NCI-H460 (cell line): ENCODE measurements at regions not wholly inside any gene's neighbourhood (a gene's known extent, or its start where the extent isn't known, plus 50 kb on each side); places are given as distances from the start of the nearest gene placed in this dataset.
A peak's percentile ranks its signal among the peaks of the same experiment; 100 is the strongest.
"Not testable (repeated sequence)": the region's sequence is repeated elsewhere in the genome, so short reads cannot be mapped to it uniquely, and the experiment has no call there.

ENCODE experiments used
- DNase-seq: peaks from one replicate; pipeline ENCODE4 v3.0.0-alpha.2; 2016; ENCODE audit warnings: low read depth; ENCODE audit errors: extremely low read depth

GRCh38 chr5:43837091-43837490, 234.1 kb downstream of the NNT start:
- no peak for DNase-seq

GRCh38 chr5:43833961-43834360, 231.0 kb downstream of the NNT start:
- no peak for DNase-seq

GRCh38 chr5:43824325-43824964, 221.5 kb downstream of the NNT start:
- DNase-seq: not testable (repeated sequence)

- DNase-seq: not testable (repeated sequence)
Measured at GRCh38 chr5:43818394-43818793, 215.4 kb downstream of the NNT start.

GRCh38 chr5:43815497-43815896, 212.5 kb downstream of the NNT start:
- no peak for DNase-seq

- DNase-seq: no peak
Measured at GRCh38 chr5:43804723-43805122, 201.7 kb downstream of the NNT start.

GRCh38 chr5:43804041-43804440, 201.1 kb downstream of the NNT start:
- no peak for DNase-seq

GRCh38 chr5:43802651-43803050, 199.7 kb downstream of the NNT start:
- DNase-seq: no peak

GRCh38 chr5:43802119-43802518, 199.1 kb downstream of the NNT start:
- no peak for DNase-seq

GRCh38 chr5:43798740-43799139, 195.8 kb downstream of the NNT start:
- DNase-seq: no peak

- not testable (repeated sequence) for DNase-seq
Measured at GRCh38 chr5:43791880-43792279, 188.9 kb downstream of the NNT start.

- no peak for DNase-seq
Measured at GRCh38 chr5:43785198-43785597, 182.2 kb downstream of the NNT start.

- DNase-seq: no peak
Measured at GRCh38 chr5:43780586-43780985, 177.6 kb downstream of the NNT start.

- no peak for DNase-seq
Measured at GRCh38 chr5:43774881-43775399, 172.0 kb downstream of the NNT start.

GRCh38 chr5:43773478-43773844, 170.5 kb downstream of the NNT start:
- peak; percentile 11 for DNase-seq

GRCh38 chr5:43772764-43773477, 169.9 kb downstream of the NNT start:
- DNase-seq: peak; percentile 48

- no peak for DNase-seq
Measured at GRCh38 chr5:43772458-43772763, 169.4 kb downstream of the NNT start.

GRCh38 chr5:43771611-43772031, 168.6 kb downstream of the NNT start:
- no peak for DNase-seq

- no peak for DNase-seq
Measured at GRCh38 chr5:43769571-43770355, 166.8 kb downstream of the NNT start.
